GM18517 (cell line): ENCODE measurements at regions not wholly inside any gene's neighbourhood (a gene's known extent, or its start where the extent isn't known, plus 50 kb on each side); places are given as distances from the start of the nearest gene placed in this dataset.
"Not testable (repeated sequence)": the region's sequence is repeated elsewhere in the genome, so short reads cannot be mapped to it uniquely, and the experiment has no call there.

ENCODE experiments used
- ATAC-seq: cut with Tn5 transposase; IDR thresholded peaks from one replicate; pipeline ENCODE4 v1.9.1; 2021; ENCODE audit warnings: mild to moderate bottlenecking, moderate library complexity; ENCODE audit not compliant: unreplicated experiment

DNA sequence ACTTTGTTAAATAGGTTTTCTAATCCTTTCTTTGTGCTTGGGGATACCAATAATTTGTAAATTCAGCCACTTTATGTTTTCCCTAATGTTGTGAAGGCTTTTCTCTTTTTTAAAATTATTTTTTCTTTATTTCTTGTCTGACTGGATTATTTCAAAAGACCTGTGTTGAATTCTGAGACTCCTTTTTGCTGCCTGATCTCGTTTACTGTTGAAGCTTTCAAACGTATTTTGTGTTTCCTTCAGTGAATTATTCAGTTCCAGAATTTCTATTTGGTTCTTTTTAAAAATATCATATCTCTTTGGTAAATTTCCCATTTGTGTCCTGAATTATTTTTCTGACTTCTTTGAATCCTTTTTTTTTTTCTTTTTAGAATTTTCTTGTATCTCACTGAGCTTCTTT is 241.6 kb downstream of the LRIG3 start:
- ATAC-seq, result no peak

DNA sequence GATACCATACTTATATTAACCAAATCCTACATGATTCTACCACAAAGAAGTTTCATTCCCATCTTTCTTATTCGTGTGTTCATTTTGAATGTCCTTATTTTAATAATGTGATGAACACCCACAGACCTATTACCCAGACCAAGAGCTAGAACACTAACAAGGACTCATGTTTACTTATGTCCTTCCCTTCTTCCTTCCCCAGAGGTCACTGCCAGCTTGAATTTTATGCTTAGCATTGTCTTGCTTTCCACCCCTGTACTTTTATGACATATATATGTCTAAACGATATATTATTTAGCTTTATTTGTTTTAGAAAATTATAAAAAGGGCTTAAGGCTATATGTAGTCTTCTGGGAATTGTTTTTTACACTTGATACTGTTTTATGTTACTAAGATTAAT is 238.6 kb downstream of the LRIG3 start:
- no peak for ATAC-seq

DNA sequence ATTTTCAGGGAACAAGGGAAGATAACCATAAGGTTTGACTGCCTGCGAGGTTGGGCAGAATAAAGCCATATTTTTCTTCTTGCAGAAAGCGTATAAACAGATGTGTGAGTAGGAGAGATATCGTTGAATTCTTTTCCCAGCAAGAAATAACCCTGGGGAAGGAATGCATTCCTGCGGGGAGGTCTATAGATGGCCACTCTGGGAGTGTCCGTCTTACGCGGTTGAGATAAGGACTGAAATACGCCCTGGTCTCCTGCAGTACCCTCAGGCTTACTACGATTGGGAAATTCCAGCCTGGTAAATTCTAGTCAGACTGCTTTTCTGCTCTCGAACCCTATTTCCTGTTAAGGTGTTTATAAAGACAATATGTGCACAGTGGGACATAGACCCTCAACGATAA is 225.0 kb downstream of the LRIG3 start:
- no peak for ATAC-seq

DNA sequence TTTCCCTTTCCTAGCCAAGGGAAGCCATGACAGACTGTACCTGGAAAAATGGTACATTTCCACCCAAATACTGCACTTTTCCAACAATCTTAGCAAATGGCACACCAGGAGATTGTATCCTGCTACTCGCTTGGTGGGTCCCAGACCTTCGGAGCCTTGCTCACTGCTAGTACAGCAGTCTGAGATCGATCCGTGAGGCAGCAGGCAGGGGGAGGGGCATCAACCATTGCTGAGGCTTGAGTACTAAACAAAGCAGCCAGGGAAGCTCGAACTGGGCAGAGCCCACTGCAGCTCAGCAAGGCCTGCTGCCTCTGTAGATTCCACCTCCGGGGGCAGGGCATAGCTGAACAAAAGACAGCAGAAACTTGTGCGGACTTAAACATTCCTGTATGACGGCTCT is 218.8 kb downstream of the LRIG3 start:
- ATAC-seq, result no peak

DNA sequence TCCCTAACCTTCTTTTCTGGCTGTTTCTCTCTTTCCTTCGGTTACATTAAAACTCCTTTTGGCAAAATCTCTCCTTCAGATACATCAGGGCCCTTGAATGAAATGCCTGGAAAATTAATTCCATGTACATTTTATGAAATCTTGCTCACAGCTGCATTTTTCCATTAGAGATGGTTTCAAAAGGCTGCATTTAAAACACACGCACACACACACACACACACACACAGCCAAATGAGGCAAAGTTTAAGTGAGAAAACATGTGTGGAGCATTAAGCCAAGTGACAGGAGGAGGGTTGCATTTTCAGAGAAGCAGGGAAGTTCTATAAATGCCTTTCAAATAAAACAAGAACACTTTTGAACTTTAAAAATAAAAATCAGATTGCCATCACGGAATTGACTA is 216.4 kb downstream of the LRIG3 start:
- no peak for ATAC-seq

DNA sequence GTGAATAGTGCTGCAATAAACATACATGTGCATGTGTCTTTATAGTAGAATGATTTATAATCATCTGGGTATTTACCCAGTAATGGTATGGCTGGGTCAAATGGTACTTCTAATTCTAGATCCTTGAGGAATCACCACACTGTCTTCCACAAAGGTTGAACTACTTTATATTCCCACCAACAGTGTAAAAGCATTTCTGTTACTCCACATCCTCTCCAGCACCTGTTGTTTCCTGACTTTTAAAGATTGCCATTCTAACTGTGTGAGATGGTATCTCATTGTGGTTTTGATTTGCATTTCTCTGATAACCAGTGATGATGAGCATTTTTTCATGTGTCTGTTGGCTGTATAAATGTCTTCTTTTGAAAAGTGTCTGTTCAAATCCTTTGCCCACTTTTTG is 215.5 kb downstream of the LRIG3 start:
- ATAC-seq, result not testable (repeated sequence)

DNA sequence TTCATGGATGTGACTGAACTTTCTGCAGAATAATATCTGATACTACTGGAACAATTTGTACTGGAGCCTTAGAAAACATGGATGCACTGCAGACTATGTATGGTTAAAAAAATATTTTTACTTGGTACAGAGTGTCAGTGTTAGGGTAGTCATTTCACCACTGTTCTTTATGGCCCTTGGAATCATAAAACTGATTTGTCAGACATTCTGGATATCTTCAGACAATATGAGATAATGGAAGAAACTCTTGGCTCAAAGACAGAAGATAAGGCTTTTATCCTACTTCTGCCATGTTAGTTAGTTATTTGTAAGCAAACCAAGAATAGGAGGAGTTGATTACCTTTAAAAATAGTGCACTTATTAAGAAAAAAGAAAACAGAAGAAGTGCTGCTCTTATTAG is 209.4 kb downstream of the LRIG3 start:
- no peak for ATAC-seq

DNA sequence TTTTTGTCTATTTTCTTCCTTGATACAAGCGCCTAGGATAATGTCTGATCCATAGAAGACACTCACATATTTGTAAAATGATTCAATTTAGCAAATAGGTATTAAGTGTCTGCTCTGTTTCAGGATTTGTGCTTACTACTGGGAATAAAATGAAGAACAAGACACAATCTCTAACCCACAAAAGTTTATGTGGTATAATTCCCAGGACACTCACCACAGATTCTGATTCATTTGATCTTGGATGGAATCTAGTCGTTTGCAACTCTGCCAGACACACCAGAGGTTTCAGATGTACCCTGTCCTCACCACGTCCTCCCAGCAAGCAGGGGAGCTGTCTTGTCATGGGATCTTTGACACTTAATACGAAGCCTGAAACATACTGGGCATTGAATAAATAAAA is 208.3 kb downstream of the LRIG3 start:
- no peak for ATAC-seq

DNA sequence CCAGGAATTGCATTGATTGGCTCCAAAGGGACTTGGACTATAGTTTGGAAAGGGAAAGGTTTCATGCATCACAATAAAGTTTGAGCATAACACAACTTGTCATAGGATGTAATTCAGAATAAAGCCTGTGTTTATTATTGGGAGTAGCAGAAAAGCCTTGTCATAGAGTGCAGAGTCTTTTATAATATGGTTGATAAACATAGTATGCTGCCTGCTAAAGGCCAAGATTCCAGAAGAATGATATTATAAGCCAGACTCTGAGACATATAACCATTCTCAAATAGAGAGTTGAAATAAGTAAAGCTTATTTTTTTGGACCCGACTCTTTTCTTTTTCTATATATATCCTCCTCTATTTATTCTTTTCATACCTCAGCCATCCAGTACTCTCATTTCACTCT is 207.3 kb downstream of the LRIG3 start:
- no peak for ATAC-seq

DNA sequence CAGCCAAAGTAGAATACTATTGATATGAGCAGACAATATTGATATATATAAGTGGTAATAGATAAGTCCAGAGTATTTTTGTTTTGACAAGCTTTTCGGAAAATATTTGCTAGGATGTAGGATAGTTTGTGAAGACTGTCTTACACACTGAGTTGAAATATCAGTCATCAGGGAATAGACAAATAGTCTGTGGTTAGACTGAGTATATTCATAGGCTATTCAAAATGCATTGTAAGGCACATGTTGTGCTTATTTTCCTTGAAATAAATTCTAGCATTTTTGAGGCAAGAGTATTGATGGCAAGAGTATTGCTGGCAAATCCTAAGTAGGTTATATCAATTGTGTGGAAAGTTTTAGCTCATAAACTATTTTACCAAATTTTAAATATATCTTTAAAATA is 201.1 kb downstream of the LRIG3 start:
- no peak for ATAC-seq

DNA sequence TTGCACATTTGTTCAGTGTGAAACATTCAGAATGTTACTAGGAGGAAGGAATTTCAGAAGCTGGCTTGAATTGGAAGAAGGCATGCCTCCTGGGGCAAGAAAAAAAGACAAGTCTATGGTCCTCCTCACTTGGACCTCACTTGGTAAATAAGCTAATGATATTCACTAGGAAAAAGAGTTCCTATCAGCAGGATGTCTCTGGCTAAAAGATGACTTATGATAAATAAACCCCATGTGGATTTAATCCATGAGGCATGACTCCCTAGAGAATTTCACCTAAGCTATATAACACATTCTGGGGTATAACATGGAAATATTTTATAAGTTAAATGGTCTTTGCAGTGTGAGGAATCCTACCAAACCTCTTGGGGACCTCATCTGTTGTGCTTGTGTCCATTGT is 199.9 kb downstream of the LRIG3 start:
- ATAC-seq, result no peak

DNA sequence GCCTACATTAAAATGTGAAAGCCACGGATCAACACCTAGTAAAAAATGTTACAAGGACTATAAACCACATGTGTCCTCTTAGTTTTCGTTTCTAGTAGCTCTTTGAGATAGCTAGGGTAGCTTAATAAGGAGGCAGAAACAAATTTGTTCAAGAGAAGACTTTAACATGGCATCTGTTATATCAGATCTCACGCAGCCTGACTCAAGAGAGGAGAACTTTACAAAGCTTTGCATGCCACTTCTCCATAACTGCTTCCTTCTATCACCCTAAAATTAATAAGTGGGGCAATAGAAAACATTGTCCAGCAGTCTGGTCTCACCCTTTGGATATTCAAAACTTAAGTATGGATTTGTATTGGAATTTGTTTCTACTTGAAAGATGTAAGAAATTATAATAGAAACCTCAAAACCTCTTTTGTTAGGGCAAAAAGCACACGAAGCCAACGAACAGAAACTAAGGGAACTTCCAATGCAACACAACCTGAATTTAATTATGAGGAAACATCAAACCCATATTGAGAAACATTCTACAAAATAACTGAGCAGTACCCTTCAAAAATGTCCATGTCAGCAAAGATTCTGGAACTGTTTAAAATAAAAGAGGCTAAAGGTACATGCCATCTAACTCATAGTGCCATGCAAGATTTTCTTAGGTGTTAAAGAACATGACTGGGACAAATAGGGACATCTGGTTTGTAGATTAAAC is 194.8 kb downstream of the LRIG3 start:
- ATAC-seq, result no peak

DNA sequence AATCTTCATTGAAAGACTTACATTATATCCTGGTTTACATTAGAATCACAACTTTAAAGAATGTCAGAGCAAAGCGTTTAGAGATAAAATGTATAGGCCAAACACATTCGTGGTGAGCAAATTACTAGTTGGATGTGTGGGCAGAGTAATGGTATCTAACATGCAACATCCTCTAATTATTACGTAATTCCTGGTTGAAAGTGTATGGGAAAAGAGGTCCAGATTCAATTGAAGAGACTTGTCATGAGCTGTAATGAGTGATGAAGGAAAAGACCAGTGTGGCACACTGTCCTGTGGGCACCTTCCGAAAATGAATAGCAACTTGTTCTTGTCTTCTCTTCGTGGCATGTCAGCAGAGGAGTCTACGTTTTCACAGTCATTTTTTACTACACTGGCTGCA is 192.8 kb downstream of the LRIG3 start:
- ATAC-seq, result no peak

DNA sequence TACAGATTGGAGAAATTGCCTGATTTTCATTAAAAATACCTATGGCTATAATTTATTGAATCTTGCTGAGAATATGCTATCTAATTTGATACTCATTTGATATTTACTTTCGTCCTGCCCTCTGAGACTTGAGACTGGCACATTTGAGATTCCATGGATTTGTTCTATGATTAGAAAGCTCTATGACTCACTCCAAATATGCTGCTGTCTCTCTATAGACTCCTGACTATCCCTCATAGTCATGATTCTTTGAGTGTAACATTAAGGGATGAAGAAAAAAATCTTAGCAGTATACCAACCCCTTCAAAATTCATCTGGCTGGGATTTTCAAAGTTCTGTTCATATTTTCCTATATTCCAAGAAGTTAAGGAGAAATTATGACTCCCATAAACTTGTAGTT is 191.9 kb downstream of the LRIG3 start:
- no peak for ATAC-seq

DNA sequence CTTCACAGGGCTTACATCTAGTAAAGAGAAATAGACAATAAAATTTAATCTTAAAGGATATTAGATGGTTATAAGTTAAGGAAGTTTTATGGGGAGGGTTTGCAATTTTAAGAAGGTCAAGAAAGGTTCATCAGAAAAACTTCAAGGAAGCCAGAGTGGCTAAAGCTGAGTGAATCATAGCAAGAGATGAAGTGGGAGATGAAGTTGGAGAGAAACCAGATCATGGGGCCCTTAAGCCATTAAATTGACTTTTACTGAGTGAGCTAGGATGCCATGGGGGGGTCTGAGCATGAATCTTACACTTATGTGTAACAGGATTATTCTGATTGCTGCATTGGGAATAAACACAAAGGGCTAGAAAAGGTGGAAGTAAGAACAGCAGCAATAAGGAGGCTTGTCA is 189.2 kb downstream of the LRIG3 start:
- no peak for ATAC-seq

DNA sequence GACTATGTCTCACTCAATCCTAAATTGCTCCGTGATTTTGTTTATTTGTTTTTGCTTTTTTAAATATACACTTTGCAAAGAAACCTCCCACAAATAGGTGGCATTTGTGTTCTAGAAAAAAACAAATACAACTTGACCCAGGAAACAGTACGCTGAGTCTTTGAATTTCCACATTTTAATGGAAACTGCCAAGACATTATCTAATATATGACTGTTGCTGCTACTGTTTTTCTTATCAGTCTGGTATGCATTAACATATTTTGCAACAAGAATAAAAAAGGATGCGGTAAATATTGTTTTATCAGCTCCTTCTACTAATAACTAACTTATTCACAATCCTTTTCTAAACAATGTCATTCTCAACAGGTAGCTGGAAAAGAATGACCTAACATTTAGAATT is 187.4 kb downstream of the LRIG3 start:
- no peak for ATAC-seq

DNA sequence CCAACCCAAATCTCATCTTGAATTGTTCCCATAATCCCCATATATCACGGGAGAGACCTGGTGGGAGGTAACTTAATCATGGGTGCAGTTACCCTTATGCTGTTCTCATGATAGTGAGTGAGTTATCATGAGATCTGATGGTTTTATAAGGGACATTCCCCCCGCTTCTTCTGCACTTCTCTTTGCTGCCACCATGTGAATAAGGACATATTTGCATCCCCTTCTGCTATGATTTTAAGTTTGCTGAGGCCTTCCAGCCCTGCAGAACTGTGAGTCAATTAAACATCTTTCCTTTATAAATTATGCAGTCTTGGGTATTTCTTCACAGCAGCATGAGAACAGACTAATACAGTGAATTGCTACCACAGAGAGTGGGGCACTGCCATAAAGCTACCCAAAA is 179.1 kb downstream of the LRIG3 start:
- no peak for ATAC-seq

DNA sequence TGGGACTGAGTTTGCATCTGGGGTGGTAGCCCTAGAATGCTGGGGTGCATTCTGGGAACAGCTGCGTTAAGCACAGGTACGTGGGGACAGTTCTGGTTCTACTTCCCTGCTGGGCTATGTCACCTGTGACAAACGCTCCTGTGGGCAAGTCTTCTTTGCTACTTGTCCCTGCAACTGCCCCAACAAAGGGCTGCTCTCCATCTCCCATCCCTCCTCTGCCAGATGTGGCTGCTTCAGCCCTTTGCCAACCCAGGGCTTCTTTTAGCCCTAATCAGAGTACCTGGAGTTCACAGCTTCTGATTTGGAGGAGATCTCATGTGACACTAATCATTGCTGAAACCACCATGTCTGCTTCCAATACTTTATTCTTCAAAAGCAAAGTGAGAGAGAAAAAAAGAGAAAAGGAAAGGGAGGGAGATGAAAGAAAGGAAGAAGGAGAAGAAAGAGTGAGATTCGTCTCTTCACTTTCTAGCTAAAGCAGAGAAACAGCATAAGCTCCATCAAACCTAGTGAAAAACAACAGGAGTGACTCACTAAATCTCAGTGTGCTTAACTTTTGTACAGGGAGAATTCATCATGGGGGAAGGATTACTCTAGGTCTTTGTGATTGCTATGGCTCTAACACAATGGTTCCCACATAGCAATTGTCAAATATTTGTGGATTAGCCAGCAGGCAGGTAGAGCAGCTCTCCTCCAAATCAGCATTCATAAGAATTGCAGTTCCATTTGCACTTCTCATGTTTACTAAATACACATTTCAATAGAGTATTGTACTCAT is 174.8 kb downstream of the LRIG3 start:
- ATAC-seq, result no peak

DNA sequence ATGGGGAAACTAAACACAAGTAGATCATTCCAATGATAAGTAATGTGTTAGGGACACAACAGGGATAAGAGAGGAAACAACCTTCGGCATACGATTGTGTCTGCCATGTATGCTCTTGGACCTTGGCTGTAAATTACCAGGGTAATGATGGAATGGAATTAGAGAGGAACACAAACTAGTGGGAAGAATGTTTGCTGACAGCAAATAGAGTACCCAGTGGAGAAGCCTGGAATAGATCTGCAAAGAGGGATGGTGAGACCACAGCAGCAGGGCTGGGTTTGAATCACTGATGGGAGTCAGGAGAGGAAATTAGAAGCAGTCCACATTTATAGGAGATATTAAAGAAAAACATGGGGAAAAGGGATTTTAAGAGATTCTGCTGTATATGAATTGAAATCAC is 172.8 kb downstream of the LRIG3 start:
- no peak for ATAC-seq

DNA sequence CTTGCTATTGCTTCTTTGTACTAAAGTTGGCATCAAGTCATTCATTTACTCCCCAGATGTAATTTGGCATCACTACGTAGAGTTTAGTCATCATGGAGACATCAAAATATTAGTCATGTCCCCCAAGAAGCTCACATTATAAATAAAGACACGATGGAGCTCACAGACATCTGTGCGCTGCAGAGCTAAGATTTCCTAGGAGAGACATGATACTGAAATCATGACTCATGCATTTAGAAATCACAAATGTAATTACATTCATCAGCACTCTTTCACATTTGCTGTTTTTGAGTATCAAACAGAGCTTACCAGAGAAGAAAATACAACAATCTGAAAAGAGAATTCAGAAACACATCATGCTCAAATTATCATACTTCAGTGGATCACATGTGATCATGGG is 169.8 kb downstream of the LRIG3 start:
- no peak for ATAC-seq

DNA sequence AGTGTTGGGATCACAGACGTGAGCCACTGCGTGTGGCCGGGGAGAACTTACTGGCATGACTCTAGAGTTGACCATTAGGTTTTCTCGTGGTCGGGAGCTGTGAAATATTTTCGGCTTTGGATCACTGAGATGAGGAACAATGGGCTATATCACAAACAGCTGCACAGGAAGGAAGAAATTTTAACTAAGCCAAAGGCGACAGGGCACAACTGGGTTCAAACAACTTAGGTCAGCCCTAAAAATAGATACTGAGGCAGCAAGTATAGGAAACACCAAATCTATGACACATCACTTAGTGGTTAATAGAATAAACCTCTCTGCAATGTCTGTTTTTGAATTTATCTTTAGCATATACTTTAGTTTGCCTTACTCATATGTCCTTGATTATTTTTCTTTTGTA is 162.9 kb downstream of the LRIG3 start:
- no peak for ATAC-seq

DNA sequence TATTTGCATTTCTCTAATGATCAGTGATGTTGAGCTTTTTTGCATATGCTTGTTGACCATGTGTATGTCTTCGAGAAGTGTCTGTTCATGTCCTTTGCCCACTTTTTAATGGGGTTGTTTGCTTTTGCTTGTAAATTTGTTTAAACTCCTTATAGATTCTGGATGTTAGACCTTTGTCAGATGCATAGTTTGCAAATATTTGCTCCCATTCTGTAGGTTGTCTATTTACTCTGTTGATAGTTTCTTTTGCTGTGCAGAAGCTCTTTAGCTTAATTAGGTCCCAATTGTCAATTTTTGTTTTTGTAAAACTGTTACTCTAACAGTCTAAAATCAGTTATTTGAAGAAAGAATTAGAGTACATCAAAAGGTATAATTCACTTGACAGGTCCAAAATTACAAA is 160.6 kb downstream of the LRIG3 start:
- not testable (repeated sequence) for ATAC-seq

DNA sequence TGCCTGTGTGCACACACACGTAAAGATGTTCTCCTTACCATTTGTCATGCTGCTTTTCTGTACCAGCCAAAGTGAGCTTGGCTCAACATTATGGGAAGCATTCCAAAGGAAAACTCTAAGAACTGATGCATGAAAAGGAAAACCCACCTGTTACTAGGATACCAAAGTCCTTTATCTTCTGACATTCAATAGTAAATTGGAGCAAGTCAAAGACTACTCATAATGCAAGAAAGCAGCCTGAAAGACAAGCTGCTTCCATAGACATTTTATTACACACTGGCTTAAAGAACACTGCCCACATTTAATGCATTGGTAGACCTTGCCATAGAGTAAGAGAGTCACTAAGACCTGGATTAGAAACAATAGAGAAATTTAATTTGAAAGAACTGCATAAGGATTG is 159.0 kb downstream of the LRIG3 start:
- ATAC-seq, result no peak
